ENCODE measurements at regions not wholly inside any gene's neighbourhood (a gene's known extent, or its start where the extent isn't known, plus 50 kb on each side); places are given as distances from the start of the nearest gene placed in this dataset.

DNA sequence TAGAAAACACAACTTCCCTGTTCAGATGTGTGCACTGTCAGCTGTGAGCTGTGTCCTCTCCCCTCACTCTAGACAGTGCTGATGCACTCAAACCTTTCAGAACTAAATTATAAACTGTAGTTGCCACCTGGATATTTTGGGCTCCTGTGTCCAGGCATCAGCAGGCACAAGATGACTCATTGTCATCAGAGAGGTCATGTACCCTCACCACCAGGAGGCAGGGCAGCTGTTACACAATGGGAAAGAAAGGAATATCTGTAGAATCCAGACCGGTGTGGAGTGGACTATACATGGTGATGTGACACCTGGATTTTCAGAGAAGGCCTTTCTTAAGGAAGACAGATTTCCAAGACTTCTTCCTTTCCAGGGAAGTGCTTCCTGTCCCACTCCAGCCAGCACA lies 854.4 kb upstream of the AGA start:
- no peak for DNase-seq

DNA sequence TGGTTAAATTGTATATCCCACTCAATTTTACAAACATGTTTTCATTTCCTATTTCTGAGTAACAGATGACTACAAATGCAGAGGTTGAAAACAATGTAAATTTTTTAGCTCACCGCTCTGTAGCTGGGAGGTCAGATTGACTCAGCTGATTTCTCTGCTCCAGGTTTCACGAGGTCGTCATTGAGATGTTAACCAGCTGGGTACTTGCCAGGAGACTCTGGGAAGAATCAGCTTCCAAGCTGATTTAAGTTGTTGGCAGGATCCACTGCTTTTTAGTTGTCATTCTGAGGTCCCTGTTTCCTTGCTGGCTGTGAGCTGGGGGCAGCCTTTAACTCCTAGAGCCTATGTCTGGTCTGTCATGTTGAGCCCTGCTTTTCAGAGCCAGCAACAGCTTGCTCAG lies 864.3 kb upstream of the AGA start:
- DNase-seq: peak; percentile 61

DNA sequence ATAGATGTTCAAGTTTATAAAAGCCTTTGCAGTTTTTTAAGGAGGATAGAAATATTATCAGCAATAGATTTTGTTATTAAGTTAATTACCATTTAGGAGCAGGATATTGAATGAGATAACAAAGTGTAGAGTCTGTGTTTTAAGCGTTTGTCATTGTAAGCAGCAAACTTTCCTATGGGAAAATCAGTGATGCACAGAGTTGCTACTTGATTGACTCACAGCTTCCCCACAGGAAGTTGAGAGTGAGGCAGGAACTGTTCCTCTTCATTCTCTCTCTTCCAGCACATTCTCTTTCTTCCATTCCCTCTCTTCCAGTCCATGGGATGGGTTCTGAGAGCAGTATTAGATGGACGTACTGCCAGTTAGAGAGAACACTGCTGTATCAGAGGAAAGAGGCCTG lies 867.7 kb upstream of the AGA start:
- DNase-seq: no peak

DNA sequence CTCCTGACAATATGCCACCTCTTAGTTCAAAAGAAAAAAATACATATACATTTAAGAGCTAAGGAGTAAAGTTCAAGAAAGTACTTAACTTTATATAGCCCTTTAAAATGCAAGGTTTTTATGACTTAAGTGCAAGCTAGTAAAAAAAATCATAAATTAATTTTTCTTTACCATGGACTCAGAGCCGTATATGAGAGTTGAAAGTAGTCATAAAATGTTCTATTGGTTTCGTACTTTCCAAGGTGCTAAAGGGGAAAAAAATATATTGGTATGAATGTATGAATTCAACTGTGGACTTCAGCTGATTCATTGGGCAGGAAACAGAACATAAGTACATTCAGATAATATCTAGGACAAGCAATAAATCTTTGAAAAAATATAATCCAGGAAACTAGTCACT lies 869.8 kb upstream of the AGA start:
- no peak for DNase-seq

DNA sequence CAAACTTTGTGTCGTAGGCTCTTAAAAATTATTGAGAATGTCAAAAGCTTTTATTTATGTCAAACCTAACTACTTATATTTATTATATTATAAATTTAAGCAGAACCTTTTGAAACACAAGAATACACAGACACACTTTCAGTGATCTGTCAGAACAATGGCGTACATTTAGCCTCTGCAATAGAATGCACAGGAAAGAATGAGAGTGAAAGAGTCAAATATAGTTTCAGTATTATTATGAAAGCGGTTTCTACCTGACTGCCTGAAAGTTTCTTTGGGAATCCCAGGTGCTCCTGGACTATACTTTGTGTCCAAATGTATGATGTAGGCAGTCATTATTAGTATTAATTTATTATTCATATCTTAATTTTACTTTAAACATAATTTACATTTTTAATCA lies 872.0 kb upstream of the AGA start:
- no peak for DNase-seq

DNA sequence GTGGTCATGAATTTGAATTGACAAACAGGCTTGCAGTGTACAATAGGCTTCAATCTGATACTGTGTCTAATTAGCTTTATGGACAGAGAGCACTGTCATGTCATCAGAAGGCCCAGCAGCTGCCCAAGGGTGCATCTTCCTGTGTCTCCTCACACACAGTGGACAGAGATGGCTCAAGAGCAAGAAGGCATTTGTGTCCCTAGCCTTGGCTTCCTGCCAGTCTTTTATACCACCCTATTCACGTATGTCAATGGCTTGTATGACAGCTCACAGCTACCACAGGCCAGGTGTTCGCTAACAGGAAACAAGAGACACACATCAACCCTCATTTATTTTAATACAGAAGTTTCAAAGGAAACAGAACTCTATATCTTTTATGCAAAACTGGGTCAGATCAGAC lies 874.0 kb upstream of the AGA start:
- DNase-seq: no peak

DNA sequence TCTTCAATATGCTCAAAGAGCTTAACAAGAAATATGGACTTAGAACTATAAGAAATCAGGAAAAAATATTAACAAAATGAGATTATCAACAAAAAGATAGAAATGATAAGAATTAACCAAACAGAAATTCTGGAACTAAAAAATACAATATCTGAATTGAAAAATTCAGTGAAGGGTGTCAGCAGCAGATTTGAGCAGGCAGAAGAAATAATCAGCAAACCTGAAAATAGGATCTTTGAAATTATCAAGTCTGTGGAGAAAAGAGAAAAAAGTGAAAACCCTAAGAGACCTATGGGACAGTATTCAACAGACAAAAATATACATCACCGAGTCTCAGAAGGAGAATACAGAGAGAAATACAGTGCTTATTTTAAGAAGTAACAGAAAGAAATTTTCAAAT lies 877.8 kb upstream of the AGA start:
- DNase-seq: no peak

DNA sequence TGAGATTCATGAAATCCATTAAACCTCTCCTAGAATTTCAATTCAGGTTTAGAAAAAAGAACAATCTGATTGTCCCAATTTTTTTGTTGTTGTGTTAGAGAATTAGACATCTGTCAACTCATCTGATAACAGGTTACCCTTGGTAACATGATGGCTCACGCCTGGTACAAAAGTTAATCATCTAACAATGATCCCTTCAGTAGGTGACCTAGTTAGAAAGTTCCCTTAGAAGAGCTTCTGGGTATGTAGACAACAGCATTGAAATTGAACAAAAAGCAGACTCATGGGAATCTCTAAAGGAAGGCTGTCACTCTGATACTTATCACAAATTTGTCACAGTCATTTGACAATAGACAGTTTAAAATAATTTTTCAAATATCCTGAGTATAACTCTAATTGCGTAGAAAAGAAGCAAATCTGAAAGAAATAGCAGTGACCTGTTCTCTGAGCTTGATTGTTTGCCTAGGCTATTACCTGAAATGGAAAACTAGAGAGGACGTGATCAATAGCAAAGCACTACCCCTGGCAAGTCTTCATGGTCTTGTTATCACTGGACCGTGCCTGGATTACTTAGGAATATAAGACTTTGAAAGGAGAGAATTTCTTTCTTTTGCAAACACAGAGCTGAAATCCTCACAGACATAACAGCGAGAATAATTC lies 880.4 kb upstream of the AGA start:
- DNase-seq: no peak

DNA sequence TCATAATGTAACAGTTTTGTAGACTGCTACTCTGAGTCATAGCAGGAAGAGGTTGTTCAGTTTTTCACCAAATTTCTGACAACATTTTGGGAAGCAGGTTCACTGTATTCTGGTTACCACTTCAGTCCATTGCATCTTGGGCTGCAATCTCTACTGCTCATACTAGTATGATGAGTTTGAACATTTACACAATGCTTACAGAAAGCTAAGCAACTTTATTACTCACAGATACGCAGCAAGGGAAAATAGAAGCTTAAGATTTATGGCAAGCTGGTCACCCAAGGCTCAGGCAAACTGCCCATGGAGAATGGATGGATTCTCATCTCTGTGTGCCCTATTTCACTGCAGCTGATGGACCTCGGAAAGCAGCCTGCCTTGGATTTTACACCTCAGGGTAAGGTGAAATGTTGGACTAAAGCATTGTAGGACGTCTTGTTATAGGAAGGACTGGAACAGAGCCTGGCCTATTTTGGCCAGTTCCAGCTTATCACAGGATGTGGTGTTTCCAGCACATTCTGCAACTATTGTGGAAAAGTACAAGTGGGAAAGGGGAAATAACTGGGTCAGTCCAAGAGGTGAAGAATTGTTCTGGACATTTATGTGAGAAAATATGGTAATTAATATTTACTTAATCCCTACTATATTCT lies 887.1 kb upstream of the AGA start:
- no peak for DNase-seq

DNA sequence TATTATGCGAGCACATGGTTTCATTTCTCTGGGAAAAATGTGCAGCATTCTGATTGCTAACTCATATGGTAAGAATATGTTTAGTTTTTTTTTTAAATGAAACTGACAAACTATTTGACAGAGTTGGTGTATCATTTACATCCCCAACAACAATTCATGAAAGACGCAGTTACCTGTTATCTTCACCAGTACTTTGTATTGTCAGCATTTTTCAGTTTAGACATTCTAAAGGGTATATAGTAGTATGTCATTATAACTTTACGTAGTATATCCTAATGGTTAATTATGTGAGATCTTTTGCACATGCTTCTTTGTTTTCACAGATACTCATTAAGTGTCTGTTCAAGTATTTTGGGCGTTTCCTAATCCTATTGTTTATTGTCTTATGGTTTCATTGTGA lies 891.1 kb upstream of the AGA start:
- DNase-seq: no peak

DNA sequence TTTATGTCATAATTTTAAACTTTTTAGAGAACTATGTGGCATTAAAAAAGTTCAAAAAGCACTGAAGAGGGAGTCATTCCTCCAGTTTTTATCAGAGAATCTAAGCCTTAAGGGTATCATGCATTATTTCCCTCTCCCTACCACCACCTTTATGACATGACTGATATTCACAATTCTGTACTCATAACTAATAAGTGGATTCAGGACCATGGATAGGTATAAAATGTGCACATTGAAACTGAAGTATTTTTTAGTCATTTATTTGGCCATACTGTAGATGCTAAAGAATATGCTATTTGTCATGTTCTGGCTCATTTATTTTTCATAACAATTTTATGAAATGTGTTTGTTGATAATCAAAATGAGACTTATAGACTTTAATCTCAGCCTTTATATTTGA lies 897.5 kb upstream of the AGA start:
- no peak for DNase-seq

DNA sequence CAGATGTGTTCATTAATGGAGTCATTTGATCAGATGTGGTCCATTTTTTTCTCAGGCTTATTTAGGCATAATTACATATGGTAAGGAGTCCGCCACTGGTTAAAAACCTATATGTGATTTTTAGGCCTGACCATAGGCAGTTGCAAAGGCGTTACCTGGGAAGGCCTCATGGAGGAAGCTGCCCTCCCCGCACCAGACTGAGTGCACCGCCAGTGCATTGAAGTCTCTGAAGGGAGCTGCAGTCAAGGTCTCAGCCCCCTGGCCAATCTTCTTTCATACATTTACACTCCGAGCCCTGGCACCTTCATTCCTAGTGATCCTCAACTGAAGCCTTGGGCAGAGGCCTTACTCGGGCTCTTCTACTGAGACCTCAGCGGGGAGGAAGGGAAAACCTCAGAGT lies 898.2 kb upstream of the AGA start:
- DNase-seq: no peak

DNA sequence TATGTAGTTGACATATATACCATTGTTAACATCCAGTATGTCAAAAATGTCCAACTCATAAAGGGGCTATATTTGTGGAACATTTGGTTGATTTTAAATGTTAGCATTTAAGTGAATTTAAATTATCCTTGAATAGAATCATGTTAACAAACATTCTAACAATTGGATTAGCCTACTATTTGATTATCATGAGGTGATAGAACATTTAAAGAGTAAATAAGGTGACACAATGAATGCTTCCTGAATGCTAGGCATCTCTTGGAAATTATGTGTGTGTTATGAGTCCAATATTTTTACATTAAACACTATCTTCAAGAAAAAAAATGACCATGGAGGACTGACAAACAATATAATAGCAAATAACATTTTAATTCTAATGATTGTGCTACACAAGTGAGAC lies 901.9 kb upstream of the AGA start:
- DNase-seq: no peak

DNA sequence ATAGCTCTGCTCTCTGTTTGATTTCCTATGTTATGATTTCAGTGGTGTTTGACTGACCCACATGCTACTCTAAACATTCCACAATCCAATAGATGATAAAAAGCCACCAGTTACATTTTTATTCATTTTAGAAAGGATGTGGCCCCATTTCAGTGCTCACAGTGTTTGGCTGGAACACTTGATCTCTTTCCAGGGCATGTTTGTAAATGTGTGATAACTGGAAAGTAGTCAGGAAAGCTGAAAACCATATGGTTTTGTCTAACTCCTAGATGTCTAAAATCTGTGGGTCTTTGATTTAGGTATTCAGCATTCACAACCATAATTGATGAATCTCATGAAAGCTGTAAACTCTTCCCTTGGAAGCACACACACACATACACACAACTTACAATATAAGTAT lies 904.9 kb upstream of the AGA start:
- no peak for DNase-seq

DNA sequence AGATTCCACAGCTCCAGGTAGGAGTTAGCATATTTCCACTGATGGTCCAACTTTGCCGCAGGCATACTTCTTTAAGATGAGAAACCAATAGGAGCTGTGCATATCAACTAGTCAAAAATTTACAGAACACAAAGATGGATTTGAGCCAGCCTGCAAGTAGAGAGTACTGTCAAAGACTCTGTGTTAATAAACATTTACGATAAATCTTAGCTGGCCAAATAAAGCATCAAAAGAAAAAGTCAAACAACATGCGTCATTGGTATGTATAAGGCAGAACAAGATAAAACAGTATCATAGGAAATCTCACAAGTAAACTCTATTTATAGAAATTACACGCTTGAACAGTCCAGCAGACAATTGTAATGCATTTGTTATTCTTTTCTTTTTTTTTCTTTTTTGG lies 907.4 kb upstream of the AGA start:
- no peak for DNase-seq

DNA sequence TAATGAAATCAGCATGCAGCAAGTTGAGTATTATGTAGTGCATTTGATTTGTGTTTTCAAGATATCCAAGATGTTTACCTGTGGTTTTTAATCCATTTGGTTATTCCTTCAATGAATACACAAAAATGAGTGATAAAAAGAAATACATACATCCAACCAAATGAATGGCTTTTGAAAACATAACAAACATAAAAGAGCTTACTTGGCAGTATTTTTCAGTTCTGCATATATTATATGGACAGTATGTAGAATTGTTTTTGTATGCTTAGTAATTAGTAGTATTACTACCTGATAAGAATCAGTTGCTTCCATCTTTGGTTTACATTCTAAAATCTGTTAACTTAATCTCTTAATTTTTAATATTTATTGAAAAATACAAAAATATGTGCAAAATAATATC lies 908.9 kb upstream of the AGA start:
- no peak for DNase-seq

DNA sequence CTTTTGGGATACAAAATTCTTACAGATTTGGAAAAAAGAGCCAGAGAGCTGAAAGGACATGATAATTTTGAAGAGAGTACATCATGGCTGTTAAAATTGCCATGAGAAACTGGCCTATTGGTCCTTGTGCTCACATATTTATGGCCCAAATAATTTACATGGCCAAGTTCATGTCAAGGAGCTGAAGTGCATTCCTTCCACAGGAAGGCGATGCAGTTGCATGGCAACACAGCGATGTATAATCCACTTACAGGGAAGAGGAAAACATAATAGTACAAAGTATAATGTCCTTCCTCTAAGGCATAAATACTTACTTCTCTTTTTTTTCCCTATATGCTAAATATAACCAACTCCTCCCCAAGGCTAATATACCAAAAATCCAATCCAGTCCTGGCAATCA lies 914.5 kb upstream of the AGA start:
- no peak for DNase-seq

DNA sequence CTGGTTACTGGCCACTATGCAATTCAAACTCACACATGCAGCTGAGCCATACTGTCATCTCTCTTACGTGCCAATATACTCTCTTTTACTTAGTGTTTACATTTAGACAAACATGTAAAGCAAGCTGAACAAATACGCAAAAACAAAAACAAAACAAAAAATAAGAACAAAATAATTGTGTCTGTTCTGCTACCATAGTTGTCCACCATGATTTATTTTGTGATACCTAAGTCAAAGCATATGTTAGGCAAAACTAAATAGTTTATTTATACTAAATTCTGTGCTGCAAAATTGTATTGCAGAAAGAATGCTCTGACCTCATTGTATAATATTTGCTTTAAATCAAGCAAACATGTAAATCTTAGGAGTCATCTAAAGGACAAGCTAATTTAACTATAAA lies 943.2 kb upstream of the AGA start:
- DNase-seq: no peak

DNA sequence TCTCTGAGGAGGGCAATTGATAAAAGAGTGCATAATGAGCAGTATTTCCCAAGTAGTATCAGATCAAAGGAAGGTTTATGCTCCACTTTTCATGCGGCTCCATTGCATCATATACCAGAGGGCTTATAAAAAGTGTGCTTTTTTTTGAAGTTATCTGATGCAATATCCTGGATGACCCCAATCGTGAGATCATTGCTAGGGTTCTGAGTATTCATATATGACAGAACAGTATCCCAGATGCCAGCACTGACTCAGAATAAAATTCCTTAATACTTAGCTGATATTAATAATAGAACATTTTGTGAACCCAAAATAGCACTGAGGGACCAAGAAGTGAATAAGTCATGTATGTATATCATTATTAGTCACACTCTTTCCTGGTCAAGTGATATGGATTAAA lies 945.5 kb upstream of the AGA start:
- DNase-seq: peak; percentile 34

DNA sequence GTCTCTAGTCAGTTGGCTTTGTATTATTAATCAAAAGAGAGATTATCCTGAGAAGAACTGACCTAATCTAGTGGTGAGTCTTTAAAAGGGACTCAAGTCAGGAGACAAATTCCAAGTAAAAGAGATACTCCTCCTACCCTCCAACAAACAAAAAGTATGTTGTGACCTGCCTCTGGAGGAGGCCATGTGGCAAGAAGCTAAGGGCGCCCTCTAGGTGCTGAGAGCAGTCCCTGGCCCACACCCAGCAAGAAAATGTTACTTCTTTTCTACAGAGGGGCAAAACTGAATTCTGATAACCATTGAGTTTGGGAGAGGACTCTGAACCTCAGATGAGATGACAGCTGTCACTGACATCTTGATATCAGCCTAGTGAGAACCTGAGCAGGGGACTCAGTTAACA lies 953.6 kb upstream of the AGA start:
- DNase-seq: no peak

DNA sequence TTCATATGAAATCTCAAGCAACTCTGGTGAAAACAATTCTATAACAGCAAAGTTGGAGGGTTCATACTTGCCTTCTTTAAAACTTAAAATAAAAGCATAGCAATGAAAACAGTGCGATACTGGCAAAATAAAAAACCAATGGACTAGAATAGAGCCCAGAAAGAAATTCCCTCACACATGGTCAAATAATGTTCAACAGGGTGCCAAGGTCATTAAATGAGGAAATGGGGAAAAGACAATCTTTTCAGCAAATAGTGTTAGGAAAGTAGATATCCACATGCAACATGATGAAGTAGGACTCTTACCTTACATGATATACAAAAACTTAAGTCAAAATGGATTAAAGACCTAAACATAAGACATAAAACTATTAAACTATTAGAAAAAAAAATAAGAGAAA lies 970.2 kb upstream of the AGA start:
- no peak for DNase-seq

DNA sequence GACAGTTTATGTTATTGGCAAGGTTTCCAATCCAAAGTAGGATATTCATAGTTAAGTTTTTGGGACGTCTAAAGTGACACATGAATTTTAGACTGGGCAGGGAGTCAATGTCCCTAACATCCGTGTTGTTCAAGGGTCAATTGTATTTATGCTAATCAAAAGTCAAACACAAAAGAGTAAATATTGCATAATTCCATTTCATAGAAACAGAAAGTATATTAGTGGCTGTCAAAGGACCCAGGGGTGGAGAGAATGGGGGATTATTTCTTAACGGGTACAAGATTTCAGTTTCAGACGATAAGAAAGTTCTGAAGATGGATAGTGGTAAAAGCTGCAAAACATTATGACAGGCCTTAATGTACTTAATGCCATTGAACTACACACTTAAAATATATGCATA lies 971.8 kb upstream of the AGA start:
- DNase-seq: no peak

DNA sequence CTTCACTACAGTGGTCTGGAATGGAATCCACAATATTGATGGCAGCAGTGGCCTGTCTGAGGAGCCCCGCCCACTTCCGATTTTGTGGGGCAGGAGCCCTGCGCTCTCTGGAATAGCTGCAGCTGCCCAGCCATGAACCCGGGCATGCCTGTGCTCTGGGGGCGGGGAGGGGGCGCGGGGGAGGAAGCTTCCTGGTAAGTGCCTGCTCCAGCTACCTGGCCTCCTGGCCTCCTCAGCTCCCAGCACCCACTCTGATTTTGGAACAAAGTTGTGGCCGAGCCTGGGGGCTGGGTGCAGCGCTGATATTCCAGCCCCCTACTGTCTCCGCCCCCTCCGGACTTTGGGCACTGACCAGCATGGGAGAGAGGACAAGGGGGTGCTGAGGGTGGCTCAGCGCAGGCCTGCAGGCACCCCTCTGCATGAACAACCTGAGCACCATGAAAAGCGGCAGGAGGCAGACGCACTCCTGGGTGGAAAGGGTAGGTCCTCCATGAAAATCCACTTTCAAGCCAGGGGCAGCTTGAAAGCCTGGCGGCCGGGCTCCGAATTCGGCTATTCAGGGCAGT lies 972.7 kb upstream of the AGA start:
- DNase-seq: no peak

DNA sequence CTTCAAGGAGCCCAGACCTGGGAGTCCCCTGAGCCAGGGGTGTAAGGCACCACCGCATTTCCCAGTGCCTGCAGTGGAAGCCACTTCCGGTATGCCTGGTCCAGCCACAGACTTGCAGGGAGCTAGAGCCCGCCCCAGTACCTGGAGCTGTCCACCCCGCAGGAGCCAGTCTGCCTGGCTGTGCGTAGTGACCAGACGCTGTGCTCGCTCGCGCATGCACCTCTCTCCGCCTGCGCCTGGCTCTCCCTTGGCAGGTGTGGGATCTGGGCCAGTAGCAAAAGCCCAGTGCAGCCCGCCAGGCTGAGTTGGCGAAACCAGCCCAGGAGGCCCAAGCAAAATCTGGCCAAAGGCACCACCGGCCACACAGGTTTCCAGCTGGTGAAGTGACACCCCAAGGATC lies 973.7 kb upstream of the AGA start:
- no peak for DNase-seq

DNA sequence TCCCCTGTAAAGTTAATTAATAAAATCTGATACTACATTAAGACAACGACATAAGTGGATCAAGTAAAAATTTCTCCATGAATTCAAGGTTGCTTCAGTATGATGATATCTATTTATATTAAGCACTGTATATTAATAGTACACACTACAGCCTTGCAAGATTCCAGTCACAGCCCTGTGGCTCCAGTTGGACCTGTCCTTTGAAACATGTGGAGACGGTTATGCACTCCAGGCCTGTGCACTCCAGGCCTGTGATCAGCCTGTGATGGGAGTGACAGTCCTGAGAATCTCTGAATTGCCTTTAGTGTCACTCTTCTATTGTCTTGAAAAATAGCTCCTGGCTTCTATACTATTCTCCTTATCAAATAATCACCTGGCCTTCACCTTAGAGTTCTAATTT lies 981.1 kb upstream of the AGA start:
- no peak for DNase-seq
